ENCODE measurements at regions not wholly inside any gene's neighbourhood (a gene's known extent, or its start where the extent isn't known, plus 50 kb on each side); places are given as distances from the start of the nearest gene placed in this dataset.
"Not testable (repeated sequence)": the region's sequence is repeated elsewhere in the genome, so short reads cannot be mapped to it uniquely, and the experiment has no call there.

DNA sequence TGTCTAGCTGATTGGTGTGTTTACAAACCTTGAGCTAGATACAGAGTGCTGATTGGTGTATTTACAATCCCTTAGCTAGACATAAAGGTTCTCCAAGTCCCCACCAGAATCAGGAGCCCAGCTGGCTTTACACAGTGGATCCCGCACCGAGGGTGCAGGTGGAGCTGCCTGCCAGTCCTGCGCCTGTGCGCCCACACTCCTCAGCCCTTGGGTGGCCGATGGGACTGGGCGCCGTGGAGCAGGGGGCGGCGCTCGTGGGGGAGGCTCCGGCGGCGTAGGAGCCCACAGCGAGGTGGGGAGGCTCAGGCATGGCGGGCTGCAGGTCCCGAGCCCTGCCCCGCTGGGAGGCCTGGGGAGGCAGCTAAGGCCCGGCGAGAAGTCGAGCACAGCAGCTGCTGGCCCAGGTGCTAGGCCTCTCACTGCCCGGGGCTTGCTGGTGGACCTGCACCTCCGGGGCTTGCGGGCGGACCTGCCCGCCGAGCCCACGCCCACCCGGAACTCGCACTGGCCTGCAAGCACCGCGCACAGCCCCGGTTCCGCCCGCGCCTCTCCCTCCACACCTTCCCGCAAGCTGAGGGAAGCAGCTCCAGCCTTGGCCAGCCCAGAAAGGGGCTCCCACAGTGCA, 51.0 kb upstream of the CDYL start:
- in situ Hi-C loops (cut with MboI; ENCODE audit: low sequenced_read_pairs), result not testable (repeated sequence)

DNA sequence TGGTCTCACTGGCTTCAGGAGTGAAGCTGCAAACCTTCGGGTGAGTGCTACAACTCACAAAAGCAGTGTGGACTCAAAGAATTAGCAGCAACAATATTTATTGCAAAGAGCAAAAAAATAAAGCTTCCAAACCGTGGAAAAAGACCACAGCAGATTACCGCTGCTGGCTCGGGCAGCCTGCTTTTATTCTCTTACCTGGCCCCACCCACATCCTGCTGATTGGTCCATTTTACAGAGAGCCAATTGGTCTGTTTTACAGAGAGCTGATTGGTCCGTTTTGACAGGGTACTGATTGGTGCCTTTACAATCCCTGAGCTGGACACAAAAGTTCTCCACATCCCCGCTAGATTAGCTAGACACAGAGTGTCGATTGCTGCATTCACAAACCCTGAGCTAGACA, 51.5 kb upstream of the CDYL start:
- in situ Hi-C loops (cut with MboI; ENCODE audit: low sequenced_read_pairs), result not testable (repeated sequence)

DNA sequence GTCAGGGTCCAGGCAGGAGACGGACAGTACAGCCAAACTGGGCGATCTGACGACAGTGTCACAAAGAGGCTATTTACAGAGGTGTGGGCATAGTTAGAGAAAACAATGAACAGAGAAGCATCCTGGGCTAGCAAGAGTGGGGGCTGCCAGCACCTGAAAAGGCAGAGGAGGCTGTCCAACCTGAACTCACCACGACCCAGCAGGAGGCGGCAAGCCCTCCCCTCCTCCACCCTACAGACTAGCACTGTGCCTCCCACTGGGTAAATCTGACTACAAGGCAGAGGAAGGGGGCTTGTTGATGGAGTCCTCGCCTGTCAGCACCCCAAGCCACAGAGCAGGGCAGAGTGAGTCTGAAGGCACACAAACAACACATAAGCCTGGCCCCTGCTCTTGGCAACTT, 52.8 kb upstream of the CDYL start:
- in situ Hi-C loops (cut with MboI; ENCODE audit: low sequenced_read_pairs), result no loop called here

DNA sequence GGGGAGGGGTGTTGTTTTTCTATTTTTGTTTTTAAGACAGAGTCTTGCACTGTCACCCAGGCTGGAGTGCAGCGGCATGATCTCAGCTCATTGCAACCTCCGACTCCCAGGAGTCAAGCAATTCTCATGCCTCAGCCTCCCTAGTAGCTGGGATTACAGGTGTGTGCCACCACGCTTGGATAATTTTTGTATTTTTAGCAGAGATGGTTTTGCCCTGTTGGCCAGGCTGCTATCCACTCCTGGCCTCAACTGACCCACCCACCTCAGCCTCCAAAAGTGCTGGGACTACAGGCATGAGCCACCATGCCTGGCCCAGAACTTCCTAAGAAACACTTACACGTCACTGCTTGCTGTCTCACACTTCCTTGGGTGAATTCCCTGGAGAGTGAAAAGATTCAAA, 54.8 kb upstream of the CDYL start:
- in situ Hi-C loops (cut with MboI; ENCODE audit: low sequenced_read_pairs), result not testable (repeated sequence)

DNA sequence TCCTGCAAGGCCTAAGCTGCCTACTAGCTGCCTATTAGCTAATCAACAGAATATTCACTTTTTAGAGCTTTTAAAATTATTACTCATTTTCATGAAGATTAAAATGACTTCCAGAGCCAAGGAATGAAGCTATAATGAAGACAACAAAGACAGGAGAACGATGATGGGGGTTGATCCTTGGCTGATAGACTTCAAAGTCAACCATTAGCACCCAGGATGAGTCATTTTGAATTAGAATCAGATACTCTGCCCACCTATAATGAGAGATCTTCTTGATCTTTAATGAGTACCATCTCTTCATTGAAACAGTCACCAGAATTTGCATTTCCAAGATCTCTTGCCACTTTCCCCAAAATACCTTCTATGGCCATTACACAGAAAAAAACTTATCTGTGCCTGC, 56.7 kb upstream of the CDYL start:
- in situ Hi-C loops (cut with MboI; ENCODE audit: low sequenced_read_pairs), result no loop called here

DNA sequence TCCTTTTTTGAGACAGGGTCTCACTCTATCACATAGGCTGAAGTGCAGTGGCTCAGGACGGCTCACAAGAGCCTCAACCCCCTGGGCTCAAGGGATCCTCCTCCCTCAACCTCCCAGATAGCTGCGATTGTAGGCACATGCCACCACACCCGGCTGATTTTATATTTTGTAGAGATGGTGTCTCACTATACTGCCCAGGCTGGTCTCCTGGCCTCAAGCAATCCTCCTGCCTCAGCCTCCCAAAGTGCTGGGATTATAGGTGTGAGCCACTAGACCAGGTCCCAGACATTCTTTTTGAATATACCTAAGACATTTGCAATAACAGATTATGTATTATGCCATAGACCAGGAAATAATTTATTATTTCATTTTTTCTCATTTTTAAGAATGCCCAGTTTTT, 58.3 kb upstream of the CDYL start:
- in situ Hi-C loops (cut with MboI; ENCODE audit: low sequenced_read_pairs), result no loop called here

DNA sequence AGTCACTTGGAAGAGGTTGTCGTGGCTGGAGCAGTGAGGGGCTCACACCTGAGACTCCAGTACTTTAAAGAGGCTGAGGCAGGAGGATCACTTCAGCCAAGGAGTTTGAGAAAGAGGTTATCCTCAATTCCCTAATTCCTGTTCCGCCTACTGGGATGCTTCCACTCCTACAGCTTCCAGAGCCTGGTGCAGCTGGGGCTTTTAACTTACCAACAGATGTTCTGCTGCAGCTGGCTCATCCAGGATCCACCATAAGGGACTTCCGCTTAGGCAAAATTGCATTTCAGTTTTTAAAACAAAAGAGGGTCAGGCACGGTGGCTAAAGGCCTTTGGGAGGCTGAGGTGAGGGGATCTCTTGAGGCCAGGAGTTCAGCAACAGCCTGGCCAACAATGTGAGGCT, 59.1 kb upstream of the CDYL start:
- in situ Hi-C loops (cut with MboI; ENCODE audit: low sequenced_read_pairs), result no loop called here

DNA sequence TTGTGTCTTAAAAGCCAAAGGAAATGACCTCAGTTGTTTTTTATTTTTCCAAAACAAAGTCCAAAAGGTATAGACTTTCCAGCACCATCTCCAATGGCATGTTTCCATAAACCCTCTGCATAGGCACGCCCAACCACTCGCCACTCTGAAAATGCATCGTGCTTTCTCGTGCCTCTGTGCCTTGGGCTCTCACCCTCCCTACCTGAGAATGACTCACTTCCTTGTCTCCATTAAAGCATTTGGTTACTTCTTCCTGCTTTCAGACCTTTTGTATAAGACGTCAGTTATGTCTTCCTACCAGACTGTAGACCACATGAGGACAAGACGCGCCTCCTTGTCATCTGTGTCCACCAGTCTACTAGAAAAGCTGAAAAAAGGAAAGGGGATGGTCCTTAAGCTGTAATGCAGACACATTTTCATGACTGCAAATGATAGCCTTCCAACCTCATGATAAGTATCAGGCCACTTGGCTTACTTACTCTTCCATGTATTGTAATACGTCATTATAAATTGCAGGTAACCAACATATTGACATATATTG, 61.2 kb upstream of the CDYL start:
- in situ Hi-C loops (cut with MboI; ENCODE audit: low sequenced_read_pairs), result no loop called here

DNA sequence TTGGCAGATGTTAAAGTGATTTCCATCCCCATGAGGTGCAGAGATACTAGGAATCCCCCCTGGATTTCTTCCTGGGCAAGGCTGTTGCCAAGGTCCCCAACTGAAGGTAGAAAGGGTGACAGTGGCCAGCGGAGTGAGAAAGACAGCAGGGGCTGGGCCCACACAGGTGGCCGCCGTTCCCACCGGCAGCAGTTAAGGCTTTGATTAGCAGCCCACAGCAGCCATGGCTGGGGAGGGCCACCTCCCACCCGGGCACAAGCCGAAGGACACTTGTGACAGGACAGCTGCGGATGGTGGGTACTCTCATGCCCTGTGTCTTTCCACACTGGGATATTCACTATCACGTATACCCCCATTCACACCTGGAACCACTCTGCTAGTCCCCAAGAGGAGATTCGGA, 63.9 kb upstream of the CDYL start:
- in situ Hi-C loops (cut with MboI; ENCODE audit: low sequenced_read_pairs), result no loop called here

DNA sequence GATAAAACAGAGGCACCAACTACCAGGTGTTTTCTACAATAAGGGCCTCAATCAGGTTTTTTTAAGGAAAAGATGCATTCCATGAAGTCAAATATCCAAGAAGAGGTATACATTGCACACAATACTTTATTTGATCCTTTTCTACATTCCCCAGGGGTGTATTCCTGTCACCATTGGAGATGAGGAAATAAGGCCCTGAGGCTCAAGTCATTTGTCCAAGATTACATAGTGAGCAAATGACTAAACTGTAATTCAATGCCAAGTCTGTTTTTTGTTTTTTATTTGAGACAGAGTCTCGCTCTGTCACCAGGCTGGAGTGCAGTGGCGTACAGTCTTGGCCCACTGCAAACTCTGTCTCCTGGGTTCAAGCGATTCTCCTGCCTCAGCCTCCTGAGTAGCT, 69.2 kb upstream of the CDYL start:
- in situ Hi-C loops (cut with MboI; ENCODE audit: low sequenced_read_pairs), result no loop called here

DNA sequence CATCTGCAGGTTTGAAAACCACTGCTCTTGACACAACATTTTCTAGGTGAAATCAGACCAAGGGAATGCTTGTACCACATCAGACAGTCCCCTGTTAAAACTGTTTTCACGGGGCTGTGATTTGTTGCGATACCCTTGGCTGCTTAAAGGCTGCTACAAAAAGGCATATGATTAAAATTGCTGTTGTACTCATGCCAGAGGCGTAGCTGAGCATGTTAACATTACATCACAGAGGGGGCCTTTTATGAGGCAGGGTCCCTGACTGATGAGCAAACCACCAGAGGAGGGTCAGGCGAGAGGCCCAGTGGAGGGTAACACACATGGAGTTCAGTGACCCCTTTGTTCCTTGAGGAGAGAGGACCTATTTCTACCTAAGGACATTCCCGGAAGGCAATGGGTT, 70.4 kb upstream of the CDYL start:
- in situ Hi-C loops (cut with MboI; ENCODE audit: low sequenced_read_pairs), result no loop called here

DNA sequence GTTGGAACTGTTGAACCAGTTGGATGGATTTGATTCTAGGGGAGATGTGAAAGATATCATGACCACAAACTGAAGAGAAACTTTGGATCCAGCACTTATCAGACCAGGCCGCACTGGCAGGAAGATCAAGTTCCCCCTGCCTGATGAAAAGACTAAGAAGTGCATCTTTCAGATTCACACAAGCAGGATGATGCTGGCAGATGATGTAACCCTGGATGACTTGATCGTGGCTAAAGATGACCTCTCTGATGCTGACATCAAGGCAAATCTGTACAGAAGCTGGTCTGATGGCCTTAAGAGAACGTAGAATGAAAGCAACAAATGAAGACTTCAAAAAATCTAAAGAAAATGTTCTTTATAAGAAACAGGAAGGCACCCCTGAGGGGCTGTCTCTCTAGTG, 72.8 kb upstream of the CDYL start:
- in situ Hi-C loops (cut with MboI; ENCODE audit: low sequenced_read_pairs), result no loop called here

DNA sequence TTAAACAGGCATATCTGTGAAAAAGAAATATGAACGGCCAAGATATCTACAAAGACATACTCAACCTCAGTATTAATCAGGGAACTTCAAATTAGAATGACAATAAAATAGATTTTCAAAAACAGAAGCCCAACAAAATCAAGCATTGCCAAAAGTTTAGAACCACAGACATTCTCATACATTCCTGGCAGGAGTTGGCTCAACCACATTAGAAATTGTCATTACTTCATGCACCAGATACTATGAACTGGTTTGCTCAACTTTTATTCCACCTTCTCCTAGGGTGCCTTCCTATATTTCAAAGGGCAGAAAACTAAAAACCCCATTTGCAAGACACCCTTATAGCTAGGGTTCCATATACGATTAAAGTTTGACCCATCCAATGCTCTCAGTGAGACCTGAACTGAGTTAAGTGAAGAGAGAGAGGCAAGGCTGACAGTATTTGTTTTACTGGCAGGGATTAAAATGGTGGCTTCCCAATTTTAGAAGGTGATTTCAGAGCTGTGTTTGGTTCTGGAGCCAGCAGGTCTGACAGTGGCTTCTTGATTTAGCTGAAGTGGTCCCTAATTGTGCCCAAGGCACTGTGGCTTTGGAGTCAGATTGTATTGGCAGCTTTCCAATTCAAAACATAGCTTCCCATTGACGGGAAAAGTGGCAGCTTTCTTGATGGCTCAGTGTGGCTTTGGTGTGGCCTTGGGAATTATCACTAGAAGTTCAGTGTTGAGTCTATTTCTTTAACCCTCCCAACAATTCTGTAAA, 77.1 kb upstream of the CDYL start:
- in situ Hi-C loops (cut with MboI; ENCODE audit: low sequenced_read_pairs), result no loop called here

DNA sequence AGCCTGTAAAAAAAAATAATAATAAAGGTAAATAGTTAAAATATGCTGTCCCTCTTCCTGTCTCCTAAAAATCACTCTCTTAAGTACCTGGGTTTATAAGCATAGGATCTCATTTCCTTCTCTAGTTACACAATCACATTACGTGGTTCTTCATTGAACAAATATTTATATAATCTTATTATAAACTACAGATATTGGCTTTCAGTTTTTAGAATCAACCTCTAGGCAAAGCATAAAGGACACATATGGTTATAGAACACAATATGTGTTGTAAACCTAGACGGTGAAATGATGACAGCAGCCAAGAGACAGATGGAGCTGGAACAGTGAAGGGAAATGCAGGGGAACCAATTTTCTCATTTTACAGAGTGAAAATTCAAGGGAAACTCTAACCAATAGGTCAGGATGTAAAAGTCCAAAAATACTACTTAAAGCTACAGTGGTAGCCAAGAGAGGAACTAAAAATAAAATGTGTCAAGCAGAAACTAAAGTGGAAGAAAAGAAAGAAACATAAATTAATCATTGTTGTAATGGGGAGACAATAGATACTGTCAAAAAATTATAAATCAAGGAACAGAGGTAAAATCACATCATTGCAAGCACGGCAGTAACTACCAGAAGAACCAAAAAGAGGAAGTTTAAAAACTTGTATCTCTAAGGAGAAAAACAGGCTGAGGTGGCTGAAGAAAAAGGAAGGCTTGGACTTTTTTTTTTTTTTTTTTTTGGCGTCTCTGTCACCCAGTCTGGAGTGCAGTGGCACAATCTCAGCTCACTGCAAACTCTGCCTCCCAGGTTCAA, 82.8 kb upstream of the CDYL start:
- in situ Hi-C loops (cut with MboI; ENCODE audit: low sequenced_read_pairs), result no loop called here

DNA sequence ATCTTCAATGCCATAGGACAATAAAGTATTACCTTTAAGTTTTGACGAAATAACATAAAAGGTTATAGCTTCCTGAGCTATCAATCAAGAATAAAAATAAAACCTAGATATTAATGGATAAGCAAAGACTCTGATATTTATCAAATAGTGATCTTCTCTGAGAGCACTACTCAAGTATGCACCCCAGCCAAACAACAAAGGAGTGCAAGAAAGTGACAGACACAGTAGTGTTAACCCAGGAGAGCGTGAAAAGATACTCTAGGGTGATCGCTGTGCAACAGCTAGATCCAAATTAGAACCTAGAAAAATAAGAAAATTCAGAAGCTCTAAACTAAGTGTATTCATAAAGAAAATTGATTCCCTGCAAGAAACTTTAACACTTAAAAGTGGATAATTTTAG, 83.5 kb upstream of the CDYL start:
- in situ Hi-C loops (cut with MboI; ENCODE audit: low sequenced_read_pairs), result no loop called here

DNA sequence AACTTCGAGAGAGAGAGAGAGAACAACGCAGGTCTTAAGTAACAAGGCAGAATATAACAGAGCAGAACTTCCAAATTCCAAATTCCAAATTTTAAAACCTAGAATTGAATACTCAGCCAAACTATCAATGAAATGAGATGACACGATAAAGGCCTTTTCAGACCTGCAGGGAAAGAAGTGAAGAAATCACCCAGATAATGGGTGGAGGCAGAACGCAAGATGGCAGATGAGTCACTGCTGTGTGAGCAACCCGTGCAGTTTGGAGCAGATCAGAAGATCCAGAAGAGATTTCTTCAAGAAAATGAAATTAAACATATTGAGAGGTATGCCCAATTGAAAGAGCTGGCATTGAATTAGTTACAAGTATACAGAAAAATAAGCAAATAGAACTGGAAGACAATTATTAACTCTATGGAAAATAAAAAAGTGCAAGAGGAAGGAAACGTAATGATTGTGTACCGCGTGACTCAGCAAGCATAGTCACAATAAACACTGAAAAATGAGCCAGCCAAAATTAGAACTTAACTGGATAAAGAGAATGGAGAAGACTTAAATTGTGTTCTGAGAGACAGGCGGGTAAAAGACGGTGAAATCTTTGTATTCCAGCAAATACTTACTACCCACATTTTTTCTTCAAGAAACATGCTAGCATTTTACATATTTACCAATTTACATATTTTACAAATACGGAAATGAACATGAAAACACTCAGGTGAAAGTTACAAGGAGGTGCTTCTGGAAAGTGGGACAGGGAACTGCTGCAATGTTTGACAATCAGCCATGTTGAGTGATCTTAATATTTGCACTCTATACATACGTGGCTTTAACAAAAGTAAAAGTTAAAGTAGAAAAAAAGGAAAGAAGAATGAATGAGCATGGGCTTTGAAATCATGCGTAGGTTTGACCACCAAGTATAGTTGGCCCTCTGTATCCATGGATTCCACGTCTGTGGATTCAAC, 87.9 kb upstream of the CDYL start:
- in situ Hi-C loops (cut with MboI; ENCODE audit: low sequenced_read_pairs), result no loop called here

DNA sequence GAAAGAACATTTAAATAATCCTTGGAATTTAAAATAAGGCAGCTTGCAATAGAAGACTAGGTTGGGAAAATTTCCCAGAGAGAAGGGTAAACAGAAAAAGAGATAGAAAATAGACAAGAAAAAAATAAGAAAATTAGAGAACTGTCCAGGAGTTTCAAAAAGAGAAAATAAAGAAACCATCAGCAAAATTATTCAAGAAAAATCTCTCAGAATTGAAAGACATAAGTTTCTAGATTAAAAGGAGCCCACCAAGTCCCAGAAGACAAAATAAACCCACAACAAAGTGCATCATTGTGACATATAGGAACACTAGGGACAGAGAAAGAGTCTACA, 88.6 kb upstream of the CDYL start:
- in situ Hi-C loops (cut with MboI; ENCODE audit: low sequenced_read_pairs), result no loop called here

DNA sequence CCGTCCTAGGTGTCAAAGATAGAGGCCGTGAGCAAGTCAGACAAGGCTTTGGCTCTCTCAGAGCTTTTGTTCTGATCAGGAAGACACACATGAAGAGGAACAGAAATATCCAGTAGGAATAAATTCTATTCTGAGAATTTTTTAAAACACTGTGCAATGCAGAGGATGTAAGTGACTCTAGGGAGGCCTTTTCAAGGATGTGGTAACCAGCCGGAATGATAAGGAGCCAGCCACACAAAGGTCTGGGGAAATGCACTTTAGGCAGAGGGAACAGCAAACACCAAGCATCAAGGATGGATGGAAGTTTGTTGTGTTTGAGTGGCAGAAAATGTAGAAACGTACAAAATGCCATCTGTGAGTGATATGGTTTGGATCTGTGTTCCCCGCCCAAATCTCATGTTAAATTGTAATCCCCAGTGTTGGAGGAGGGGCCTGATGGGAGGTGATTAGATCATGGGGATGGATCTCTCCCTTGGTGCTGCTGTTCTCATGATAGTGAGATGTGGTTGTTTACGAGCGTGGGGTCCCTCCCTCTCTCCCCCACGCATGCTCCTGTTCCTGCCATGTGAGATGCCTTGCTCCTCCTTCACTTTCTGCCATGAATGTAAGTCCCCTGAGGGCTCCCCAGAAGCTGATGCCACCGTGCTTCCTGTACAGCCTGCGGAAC, 93.6 kb upstream of the CDYL start:
- in situ Hi-C loops (cut with MboI; ENCODE audit: low sequenced_read_pairs), result no loop called here

DNA sequence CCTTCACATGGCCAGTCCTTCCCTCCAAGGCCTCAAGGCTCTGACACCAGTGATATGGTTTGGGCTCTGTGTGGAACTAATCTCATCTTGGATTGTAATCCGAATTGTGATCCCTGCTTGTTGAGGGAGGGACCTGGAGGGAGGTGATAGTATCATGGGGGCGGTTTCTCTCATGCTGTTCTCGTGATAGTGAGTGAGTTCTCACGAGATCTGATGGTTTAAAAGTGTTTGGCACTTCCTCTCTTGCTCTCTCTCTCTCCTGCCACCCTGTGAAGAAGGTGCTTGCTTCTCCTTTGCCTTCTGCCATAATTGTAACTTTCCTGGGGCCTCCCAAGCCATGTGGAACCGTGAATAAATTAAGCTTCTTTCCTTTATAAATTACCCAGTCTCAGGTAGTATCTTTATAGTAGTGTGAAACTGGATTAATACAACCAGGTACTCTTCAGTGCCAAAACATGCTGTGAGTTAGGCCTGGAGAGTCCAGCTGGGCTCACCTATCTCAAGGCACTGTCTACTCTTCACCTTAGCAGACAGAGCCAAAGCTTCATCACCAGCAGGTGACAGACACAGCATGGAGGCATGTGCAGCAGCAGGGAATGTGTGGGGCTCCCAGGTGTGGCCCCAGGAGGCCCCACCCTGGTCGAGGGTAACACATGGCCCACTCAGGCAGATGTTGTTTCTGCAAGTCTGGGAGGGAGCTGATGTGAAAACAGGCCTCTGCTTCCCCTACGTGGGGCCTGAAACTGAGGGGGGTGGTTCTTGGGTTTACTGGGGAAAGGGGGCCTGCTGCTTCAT, 97.5 kb upstream of the CDYL start:
- in situ Hi-C loops (cut with MboI; ENCODE audit: low sequenced_read_pairs), result no loop called here

DNA sequence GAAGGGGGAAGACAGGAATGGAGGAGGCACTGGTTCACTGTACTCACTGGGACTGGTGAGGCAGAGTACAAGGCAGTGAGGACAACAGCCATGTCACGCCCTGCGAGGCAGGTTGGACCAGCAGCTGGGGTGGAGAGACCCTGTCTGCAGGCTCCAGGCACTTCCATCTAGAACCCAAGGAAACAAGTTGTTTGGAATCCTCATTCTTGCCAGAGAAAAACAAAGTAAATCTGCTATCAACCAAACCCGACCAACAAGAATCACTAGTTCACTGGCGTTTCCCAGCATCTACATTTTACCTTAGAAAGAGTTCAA, 98.5 kb upstream of the CDYL start:
- in situ Hi-C loops (cut with MboI; ENCODE audit: low sequenced_read_pairs), result no loop called here
